ENCODE measurements at regions not wholly inside any gene's neighbourhood (a gene's known extent, or its start where the extent isn't known, plus 50 kb on each side); places are given as distances from the start of the nearest gene placed in this dataset.

DNA sequence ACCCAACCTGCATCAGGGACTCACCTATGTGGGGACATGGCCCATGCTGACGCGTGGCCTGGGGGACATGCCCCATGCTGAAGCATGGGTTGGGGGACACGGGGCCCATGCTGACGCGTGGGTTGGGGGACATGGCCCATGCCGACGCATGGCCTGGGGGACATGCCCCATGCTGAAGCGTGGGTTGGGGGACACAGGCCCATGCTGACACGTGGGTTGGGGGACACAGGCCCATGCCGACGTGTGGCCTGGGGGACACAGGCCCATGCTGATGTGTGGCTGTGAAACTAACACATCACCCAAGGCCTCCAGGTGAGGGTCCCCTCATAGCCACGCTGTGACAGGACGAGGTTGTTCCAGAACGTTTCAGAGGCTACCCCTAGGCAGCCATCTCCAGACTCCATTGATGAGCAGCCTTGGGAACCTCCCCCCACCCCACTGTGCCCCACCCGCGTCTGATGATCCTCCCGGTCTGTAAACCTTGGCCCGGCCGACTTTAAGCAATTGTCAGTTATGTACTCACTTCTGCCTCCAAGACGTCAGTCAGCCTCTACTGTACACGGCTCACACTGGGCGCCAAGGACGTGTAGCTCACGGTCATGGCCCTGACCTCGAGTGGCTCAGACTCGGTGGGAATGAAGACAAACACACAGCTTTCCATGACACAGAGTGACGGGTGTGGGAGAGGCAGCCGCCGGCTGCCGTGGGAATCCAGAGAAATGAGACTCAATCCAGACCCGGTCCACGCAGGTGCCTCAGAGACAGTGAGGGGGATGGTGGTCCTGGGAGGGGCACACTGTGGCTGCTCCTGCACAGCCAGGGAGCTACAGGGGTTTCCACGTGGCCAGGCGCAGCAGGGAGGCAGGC is 50.2 kb upstream of the SLC66A3 start:
- TF ChIP-seq, protein P1, sequence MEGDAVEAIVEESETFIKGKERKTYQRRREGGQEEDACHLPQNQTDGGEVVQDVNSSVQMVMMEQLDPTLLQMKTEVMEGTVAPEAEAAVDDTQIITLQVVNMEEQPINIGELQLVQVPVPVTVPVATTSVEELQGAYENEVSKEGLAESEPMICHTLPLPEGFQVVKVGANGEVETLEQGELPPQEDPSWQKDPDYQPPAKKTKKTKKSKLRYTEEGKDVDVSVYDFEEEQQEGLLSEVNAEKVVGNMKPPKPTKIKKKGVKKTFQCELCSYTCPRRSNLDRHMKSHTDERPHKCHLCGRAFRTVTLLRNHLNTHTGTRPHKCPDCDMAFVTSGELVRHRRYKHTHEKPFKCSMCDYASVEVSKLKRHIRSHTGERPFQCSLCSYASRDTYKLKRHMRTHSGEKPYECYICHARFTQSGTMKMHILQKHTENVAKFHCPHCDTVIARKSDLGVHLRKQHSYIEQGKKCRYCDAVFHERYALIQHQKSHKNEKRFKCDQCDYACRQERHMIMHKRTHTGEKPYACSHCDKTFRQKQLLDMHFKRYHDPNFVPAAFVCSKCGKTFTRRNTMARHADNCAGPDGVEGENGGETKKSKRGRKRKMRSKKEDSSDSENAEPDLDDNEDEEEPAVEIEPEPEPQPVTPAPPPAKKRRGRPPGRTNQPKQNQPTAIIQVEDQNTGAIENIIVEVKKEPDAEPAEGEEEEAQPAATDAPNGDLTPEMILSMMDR (IDR thresholded peaks at IDR 0.05) = no peak
- TF ChIP-seq POLR2A (IDR thresholded peaks at IDR 0.05) (no peak), POLR2AphosphoS5 (IDR thresholded peaks at IDR 0.05) (no peak), EP300 (IDR thresholded peaks at IDR 0.05) (no peak)

Measured in gastroesophageal sphincter (tissue), 3 donors.